Posterior vena cava (tissue), 2 donors: ENCODE measurements at regions not wholly inside any gene's neighbourhood (a gene's known extent, or its start where the extent isn't known, plus 50 kb on each side); places are given as distances from the start of the nearest gene placed in this dataset.

Experiments
- DNase-seq: peaks from one replicate; pipeline ENCODE4 v3.0.0-alpha.2; 2020; ENCODE audit warnings: low spot score
- intact Hi-C, 2 donors: fragments of 100-400 bp; cut with DNase I; formaldehyde crosslinking; loops; one replicate each; pipeline versions ENCODE4 v1.14.1 to v1.14.2; 2022 to 2023
- donor health status: DM: yes; HTN: yes; CAD: no.
- donor health status: DM: yes; HTN: yes; CAD: no.

- intact Hi-C loops, result no loop called here
- no peak for DNase-seq
These were observed 62.0 kb downstream of the HFE start for GRCh38 chr6:26149240-26149639.

DNA sequence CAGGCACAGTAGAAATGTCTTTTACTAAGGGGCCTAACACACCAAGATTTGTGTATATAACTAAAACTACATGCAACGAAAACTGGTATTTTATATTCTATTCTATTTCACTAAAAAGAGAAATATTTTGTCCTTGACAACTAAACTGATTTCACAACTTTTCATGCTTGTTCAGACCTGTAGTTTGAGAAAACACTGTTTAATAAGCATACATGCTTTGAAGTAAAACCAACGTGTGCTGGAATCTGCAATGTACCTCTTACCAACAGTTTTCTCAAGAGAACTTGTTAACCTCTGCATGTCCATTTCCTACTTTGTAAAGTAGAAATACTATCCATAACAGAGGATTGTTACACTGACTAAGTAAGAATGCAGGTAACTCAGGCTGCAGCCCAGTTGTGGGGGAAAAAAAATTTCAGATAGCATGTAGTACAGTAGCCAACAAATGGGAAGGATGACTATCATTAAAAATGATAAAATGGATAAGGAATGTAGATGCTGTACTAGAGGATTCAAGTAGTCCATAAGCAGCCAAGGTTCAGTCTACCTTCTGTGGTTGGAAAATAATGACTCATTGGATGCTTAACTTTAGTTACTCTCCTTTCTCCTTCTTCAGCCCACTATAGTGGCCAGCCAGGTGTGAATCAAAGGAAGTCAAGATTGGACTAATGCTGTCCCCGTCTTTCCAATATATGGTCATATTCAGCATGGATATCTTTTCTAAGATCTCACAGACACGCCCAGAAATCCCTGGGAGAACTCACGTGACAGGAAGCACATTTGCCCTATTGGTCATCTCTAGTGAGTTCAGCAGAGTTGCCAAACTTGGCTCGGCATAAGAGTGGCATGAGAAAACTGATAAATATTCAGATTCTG is 65.2 kb downstream of the HFE start:
- no peak for DNase-seq
- intact Hi-C loops, result no loop called here

GRCh38 chr6:26155061-26155930 is 68.1 kb downstream of the HFE start:
- DNase-seq, result no peak
- intact Hi-C loops, result no loop called here

DNA sequence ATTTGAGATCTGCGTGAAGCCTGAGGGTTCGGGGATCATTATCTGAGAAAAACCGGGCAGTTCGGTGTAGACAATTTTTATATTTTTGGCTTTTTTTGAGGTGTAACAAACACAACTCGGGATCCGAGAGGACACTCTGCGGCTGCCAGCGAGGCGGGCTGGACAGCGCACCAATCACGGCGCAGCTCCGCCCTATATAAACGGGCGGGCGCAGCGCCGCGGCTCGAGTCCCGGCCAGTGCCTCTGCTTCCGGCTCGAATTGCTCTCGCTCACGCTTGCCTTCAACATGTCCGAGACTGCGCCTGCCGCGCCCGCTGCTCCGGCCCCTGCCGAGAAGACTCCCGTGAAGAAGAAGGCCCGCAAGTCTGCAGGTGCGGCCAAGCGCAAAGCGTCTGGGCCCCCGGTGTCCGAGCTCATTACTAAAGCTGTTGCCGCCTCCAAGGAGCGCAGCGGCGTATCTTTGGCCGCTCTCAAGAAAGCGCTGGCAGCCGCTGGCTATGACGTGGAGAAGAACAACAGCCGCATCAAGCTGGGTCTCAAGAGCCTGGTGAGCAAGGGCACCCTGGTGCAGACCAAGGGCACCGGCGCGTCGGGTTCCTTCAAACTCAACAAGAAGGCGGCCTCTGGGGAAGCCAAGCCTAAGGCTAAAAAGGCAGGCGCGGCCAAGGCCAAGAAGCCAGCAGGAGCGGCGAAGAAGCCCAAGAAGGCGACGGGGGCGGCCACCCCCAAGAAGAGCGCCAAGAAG is 69.0 kb downstream of the HFE start:
- intact Hi-C loops, result no loop called here
- peak; percentile 98 for DNase-seq

DNA sequence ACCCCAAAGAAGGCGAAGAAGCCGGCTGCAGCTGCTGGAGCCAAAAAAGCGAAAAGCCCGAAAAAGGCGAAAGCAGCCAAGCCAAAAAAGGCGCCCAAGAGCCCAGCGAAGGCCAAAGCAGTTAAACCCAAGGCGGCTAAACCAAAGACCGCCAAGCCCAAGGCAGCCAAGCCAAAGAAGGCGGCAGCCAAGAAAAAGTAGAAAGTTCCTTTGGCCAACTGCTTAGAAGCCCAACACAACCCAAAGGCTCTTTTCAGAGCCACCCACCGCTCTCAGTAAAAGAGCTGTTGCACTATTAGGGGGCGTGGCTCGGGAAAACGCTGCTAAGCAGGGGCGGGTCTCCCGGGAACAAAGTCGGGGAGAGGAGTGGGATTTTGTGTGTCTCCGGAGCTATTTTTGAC is 69.6 kb downstream of the HFE start:
- DNase-seq, result peak; percentile 89

DNA sequence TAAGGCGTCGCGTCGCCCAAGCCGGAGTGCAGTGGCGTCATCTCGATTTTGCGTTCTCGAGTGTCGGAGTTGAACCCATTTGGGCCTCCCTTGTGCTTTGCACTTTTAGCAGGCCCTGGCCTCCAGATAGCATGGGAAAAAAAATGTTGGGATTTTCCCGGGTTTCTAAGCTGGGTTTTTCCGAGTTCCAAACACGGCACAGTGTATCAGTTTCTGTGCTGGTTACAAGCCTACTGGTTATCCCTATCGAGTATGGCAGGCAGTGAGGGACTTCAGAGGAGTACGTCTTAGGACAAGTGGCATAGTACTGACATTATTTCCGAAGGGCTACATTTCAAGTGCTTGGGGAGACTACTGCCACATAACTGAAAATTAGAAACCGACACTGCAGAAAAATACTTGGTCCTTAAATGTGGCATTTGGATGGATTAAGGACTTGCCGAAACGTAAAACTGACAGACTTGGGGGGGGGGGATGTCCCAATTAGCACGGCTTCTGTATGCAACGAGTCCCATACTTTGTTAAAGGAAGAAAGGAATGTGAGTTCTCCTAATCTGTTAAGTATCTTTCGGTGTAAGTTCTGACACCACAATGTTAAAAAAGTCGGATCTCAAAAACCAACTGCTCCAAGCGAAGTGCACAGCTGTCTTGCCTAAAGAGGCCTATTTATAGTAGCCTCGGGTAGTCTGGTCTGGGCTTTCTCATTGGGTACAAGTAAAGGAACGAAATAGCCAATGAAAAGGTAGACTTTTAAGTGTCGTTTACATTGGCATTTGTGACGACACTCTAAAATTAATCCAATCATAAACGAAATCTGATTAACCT is 70.2 kb downstream of the HFE start:
- intact Hi-C loops, result no loop called here
- DNase-seq, result no peak

More for the DNA sequence above, 69.6 kb downstream of the HFE start:
- intact Hi-C loops, result no loop called here

GRCh38 chr6:26158076-26158580 is 70.9 kb downstream of the HFE start:
- DNase-seq, result peak; percentile 91
- intact Hi-C loops, result no loop called here

- intact Hi-C loops, result no loop called here
- DNase-seq, result peak; percentile 91
These were observed 71.5 kb downstream of the HFE start for GRCh38 chr6:26158581-26159356.

GRCh38 chr6:26159357-26160273 is 72.4 kb downstream of the HFE start:
- DNase-seq, result no peak
- intact Hi-C loops, result no loop called here

DNA sequence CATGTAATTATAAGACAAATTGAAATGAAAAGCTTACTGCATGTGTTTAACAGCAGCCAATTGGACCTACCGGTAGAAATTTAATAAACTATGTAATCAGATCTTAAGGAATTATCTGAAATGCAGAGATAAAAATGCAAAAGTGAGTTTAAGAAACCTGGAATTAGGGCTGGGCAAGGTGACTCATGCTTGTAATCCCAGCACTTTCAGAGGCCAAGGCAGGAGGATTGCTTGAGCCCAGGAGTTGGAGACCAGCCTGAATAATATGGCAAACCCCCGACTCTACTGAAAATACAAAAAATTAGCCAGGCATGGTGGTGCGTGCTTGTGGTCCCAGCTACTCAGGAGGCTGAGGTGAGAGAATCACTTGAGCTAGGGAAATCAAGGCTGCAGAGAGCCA is 74.1 kb downstream of the HFE start:
- intact Hi-C loops, result no loop called here

DNA sequence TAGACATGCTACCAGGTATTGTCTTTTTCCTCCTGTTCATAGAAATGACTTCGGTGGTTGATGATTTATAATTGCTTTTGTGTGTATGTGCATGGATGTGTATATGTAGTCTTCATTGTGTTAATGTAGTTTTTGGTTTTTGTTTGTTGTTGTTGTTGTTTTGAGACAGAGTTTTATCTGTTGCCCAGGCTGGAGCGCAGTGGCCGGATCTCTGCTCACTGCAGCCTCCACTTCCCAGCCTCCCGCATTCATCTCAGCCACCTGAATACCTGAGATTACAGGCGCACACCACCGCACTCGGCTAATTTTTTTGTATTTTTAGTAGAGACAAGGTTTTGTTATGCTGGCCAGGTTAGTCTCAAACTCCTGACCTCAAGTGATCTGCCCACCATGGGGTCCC is 75.2 kb downstream of the HFE start:
- intact Hi-C loops, result no loop called here

More for the DNA sequence above, 74.1 kb downstream of the HFE start:
- DNase-seq, result no peak

GRCh38 chr6:26163427-26164119 is 76.3 kb downstream of the HFE start:
- no peak for DNase-seq
- intact Hi-C loops, result no loop called here

More for the DNA sequence above, 75.2 kb downstream of the HFE start:
- no peak for DNase-seq

GRCh38 chr6:26164120-26164505 is 76.9 kb downstream of the HFE start:
- intact Hi-C loops, result no loop called here
- DNase-seq, result no peak

DNA sequence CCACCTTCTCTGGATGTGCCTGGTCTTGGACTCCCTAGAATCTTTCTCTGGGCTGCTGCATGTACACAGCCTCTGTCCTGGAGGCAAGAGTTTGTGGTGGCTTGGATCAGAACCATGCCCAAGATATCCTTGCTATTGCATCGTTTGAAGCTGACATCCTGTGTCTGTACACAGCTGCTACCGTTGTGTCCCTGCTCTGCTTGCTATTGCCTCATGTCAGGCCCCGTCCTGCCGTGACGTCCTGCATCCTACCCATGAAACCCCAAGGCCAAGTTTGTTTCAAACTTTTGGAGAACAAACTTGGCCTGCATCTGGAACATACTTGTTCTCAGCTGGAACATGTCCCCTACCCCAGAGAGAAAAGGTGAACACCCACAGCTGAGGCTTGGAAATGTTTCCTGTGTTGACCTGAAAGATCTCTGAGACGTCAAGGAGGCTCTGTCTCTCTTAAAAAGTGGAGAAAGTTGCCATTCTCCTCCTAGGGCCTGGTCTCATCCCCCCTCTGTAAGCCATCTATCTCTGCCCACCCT is 78.1 kb downstream of the HFE start:
- intact Hi-C loops, result loop anchor here in 1 of 2 donors (5.0 kb wide), 1 partner anchor 33 kb away; no protein-coding TSS in a partner anchor
- no peak for DNase-seq

DNA sequence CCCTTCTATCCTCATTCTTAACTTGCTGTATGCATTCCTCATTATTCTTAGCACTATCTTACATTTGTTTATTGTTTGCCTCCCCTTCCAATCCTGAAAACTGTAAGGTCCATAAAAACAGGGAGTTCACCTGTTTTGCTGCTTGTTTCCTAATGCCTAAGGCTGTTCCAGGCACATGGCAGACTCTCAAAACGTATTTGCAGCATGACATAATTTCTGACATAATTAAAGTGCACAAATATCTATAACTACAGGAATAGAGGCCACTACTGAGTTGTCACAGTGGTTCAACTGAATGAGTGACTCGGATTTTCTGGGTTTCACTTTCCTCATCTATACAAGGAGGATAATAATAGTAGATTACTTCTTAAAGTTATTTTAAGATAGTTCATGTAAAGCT is 83.0 kb downstream of the HFE start:
- no peak for DNase-seq
- intact Hi-C loops, result no loop called here
